Fibroblast of peridontal ligament (primary cell): ENCODE measurements at regions not wholly inside any gene's neighbourhood (a gene's known extent, or its start where the extent isn't known, plus 50 kb on each side); places are given as distances from the start of the nearest gene placed in this dataset.

Source experiments
- DNase-seq: peaks from one replicate; pipeline ENCODE4 v3.0.0-alpha.2; 2010; ENCODE audit errors: extremely low read depth

DNA sequence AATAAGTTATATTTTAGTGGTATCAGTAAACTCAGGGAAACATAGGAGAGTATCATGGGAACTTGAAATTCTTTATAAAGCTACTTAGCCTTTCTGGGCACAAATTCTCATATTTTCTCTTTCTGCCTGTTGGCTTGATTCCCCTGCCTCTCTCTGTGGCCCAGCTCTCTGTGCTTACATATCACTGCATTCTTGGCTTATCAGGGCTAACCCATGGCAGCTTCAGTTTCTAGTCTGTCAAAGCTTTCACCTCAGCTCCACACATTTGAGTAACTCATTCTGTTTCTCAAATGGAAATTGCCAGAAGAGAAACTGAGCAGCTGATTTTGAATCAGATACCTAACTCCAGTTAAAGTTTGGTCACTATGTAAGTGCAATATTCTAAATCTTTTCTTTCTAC lies 713.1 kb downstream of the DNAJB9 start:
- DNase-seq: no peak

DNA sequence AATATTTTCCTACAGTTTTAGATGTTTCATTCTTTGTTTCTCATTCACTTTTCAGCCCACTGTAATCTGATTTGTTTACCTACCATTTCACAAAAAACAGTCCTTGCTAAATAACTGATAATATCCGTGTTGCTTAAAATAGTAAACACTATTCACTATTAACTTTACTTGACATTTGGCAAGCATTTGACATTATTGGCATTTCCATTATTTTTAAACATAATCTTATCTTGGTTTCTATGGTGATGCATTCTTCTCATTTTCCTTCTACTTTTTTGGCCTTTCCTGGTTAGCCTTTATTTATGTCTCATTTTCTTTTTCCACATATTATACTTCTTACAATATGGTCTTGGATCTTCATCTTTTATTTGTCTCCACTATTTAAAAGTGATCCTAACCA lies 715.3 kb downstream of the DNAJB9 start:
- DNase-seq: no peak

DNA sequence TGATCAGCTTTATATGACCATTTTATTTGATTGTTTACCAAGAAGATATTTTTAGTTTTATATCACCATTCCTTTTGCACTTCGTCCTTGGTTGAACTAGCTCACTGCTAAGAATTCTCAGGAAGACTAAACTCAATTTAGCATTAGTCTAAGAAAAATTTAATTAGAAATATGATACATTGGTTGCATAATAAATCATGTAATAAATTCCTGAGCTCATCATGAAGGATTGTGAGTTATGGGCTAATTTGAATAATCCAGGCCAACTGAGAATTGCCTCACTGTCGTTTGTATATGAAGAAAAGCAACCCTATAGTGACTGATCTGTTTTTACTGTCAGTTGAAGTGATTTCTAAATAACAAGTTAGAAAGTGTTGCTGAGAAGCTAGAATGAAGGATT lies 725.5 kb downstream of the DNAJB9 start:
- DNase-seq: no peak

DNA sequence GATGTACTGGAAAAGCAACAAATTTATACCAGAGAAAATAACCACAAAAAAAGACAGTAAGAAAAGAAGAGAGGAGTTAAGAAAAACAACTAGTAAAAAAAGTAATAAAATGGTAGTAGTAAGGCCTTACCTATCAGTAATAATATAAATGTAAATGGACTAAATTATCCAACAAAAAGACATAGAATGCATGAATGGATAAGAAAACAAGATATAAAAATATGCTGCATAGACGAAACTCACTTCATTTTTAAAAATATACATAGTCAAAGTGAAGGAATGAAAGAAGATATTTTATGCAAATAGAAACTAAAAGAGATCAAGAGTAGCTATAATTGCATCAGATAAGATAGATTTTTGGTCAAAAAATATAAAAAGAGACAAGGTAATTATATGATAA lies 739.1 kb downstream of the DNAJB9 start:
- no peak for DNase-seq

DNA sequence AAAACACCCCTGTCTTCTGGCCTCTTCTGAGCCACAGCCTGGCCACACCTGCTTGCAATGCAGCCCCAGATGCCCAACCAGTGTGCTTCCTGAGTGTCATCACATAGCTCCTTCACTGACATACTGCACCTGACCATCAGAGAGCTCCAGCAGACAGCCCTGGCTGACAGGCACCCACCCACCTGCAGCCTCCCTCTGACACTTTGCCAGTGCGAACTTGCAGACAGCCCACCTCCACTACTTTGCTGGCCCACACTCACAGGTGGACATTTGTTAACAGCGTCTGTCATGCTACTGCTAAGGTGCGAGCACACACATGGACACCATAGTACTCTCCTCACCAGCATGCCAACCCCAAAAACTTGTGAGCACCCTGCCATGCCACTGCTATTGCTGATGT lies 740.1 kb downstream of the DNAJB9 start:
- no peak for DNase-seq

DNA sequence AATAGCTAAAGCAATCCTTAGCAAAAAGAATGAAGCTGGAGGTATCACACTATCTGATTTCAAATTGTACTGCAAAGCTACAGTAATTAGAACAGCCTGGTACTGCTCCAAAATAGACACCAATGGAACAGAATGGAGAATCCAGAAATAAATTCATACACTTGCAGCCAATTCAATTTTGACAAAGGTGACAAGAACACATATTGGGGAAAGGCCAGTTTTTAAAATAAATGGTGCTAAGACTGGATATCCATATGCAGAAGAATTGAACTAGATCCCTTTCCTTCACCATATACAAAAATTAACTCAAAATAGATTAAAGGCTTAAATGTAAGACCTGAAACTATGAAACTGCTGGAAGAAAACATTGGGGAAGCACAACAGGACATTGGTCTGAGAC lies 748.5 kb downstream of the DNAJB9 start:
- DNase-seq: no peak

DNA sequence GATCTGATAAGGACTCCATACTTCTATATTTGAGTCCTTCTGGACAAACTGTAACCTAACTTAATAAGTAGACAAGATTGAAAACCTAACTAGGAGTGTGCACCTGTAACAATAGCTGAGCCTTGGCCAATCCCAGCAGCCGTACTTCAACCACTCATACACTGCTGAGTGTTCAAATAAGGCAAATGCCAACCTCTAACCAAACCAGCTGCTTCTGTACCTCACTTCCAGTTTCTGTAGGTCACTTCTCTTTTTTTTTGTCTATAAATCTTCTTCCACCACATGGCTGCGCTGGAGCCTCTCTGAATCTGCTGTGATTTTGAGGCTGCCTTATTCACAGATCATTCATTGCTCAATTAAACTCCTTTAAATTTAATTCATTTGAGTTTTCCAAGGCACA lies 753.2 kb downstream of the DNAJB9 start:
- no peak for DNase-seq

DNA sequence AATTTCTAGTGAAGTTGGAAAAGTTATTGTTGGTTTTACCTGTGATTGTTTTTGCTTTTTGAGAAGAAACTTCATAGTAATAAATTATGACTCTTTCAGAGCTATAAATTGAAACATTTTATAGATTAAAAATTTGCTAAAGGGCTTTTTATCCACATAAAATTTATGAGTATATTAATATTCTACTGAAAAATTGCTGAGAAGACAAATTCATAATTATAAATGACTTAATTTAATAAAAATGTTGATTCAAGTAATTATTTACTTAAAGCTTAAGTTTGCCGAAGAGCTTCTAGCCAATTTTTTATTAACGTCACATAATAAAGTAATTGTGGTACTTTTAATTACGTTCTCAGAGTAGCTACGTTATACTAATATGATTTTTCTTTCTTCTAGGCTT lies 761.7 kb downstream of the DNAJB9 start:
- no peak for DNase-seq

DNA sequence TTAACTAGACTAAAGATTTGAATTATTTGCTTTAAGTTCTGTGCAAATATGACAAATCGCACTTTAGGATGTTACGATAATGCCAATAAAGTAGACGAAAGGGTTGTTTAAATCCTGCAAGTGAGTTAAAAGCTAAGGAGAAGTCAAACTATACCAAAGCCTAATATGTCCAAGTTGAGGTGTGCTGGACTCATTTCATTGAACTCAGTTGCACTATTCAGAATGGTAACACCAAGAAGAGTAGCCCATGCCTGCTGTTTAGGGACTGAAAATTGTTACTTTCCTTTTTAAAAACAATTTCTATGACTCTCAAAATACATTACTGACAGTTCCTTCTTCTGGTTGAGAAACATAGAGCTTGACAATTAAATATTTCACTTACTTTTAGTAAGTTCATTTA lies 766.3 kb downstream of the DNAJB9 start:
- DNase-seq: no peak

DNA sequence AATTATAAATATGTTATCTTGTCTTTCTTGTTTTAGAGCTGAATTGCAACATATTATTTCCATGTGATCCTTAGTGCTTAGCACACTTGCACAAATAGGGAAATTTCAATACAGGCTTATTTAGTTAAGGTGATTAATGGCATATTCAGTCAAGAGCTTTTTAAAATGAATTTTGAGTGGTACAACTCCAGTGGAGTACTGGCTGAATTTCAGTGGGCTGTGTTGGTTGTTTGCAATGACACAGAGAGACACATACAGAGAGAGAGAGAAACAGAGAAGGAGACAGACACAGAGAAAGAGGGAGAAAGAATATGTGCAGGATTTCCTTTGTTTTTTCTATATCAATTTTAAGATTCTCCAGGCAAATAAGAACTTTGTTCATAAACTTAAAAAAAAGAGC lies 766.9 kb downstream of the DNAJB9 start:
- no peak for DNase-seq

DNA sequence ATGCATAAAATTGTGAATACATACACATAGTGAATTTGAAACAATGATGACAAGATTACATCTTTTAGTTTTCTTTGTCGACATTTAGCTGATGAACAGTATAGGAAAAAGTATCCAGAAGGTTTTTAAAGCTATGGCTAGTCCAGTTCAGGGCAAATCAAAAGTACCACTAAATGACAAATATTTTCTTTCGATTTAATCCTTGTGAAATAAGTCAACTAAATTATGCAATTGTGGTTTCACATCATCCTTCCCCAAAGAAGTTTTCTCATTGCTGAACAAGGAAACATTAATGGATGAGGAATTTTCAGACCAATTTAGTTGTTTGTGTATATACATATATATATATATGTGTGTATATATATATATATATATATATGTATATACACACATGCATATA lies 774.0 kb downstream of the DNAJB9 start:
- DNase-seq: no peak

DNA sequence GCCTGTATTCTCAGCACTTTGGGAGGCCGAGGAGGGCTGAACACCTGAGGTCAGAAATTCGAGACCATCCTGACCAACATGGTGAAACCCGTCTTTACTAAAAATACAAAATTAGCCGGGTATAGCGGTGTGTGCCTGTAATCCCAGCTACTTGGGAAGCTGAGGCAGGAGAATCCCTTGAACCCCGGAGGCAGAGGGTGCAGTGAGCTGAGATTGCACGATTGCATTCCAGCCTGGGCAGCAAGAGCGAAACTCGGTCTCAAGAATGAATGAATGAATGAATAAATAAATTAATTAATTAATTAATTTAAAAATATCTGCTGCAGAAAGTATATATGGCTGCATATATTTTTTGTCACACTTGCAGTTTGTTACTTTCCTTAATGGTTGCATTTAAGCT lies 781.8 kb downstream of the DNAJB9 start:
- DNase-seq: no peak

DNA sequence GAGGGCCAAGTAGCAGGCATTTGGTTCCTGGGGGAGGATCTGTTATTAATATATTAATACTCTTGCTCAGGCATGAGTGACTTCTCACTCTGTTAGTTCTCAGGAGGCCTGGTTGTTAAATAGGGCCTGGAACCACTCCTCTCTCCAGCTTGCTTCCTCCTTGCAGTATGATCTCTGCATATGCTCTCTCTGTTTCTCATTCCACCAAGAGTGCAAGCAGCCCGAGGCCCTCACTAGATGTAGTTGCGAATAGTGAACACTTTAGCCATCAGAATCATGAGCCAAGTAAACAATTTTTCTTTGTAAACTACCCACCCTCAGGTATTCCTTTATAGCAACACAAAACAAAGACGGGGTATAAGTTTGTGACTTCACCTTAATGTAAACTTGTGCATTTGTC lies 784.3 kb downstream of the DNAJB9 start:
- no peak for DNase-seq

DNA sequence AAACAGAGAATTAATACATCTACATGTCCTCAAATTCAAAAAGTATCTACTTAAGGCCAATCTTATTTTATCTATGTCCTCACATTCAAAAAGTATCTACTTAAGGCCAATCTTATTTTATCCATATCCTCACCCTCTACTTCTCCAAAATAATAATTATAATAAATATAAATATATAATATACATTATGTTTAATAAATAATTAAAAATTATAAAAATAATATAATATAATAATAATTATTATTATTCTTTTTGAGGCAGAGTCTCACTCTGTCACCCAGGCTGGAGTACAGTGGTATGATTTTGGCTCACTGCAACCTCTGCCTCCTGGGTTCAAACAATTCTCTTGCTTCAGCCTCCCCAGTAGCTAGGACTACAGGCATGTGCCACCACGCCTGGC lies 784.9 kb downstream of the DNAJB9 start:
- DNase-seq: no peak

DNA sequence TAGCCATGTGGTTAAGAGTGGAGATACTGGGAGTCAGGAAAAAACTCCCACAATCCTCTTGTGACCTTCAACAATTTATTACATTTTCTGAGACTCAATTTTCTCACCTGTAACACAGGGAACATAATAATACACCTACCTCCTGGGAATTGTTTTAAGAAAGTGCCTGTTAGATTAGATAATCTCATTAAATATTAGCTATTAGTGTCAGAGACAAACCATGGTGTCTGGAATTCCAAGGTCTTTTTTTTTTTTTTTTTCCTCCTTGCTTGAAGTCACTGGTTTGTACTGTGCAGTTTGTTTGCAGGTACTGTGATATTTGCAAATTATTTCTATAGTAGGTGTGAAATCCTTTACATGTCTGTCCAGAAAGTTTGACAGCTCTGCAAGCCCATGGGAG lies 806.1 kb downstream of the DNAJB9 start:
- DNase-seq: no peak

DNA sequence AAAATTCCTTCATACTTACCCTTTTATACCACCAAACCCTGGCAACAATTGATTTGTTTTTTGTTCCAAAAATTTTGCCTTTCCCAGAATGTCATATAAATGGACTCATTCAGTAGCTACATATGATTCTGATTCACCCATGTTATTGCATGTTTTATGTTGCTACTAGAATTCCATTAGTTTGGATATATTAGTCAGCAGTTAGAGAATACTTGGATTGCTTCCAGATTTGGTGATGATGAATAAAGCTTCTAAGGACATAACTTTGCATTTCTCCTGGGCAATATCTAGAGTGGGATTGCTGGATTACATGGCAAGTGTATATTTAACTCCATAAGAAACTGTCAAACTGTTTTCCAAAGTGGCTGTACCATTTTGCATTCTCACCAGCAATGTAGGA lies 806.9 kb downstream of the DNAJB9 start:
- no peak for DNase-seq

DNA sequence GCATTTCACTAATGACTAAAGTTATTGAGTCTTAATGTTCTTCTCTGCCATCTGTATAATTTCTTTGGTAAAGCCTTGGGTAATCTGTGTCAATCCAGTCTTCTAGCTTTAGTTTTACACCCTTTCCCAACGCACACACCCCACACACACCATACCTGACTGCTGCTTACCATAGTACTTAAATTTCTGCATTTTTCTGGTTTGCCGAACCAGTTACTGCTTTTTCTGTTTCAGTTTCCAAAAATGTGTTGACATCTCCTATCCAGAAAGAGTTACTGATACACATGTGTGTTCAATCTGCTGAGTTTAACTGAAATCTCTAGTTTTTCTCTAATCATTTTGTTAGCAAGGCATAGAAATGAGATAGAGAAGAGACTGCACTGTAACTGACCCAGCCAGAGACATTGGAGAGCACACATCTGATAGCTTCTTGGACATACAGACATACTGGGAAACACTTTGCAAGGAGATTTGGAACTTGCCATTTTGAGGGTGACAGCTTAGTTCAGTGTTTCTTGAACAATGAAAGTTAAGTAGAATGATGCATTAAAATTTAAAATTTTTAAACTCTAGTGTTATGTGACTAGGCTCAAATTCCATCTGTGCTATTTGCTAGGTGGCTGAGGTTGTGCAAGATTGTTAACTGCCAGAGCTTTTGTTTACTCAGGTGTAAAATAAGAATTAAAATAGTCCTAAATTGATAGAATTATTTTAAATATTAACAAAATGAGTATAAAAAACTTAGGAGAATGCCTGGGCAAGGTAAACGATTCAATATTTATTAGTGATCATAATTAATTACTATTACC lies 807.6 kb downstream of the DNAJB9 start:
- no peak for DNase-seq

DNA sequence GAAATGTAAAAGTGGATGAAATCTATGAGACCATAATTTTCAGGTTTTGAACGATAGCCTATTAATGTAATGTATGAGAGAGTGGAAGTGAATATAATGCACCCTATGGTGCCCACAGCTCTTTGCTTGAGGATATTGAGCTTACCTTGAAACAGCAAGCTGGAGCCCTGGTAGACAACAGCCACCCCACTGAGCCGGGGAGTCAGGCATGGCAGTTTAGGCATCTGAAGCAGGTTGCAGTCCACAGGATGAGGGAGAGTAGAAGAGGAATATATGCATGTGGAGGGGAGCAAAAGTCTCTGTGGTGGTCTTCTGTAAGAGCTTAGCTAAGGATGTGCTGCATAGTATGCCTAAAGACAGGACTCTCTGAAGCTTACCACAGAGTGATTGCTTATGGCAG lies 817.3 kb downstream of the DNAJB9 start:
- no peak for DNase-seq

DNA sequence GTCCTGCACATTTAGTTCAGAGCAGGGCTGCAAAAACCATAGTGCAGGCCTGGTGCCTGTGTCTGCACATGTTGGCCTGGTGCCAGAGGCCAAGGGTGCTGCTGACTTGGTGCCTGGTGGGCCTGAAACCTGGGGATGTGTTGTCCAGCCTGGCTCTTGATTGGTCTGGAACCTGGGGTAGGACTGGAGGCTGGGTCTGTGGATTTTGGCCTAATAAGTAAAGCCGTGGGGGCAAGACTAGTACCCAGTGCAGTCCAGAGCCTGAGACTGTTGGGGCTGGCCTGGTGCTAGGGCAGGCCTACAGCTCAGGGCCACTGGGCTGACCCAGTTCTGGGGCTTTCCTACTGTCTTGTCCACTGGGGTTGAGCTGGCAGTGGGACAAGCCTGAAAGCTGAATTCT lies 817.9 kb downstream of the DNAJB9 start:
- no peak for DNase-seq

DNA sequence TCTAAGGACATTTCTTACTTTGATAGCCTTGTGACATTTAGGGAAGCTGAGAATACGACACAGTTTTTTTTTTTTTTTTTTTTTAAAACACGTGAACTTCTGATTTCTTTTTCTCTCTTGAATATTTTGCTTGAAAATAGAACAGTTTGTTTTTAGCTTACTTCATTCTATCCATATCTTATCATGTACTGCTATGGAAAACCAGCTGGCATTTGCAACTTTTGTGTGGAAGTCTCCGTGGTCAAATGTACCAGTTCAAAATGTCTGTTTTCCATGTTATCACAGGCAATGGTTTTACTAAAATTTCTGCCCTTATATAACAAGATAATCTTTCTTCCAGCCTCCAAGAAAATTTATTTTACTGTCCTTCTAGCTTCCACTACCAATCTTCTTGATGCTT lies 821.6 kb downstream of the DNAJB9 start:
- DNase-seq: no peak

DNA sequence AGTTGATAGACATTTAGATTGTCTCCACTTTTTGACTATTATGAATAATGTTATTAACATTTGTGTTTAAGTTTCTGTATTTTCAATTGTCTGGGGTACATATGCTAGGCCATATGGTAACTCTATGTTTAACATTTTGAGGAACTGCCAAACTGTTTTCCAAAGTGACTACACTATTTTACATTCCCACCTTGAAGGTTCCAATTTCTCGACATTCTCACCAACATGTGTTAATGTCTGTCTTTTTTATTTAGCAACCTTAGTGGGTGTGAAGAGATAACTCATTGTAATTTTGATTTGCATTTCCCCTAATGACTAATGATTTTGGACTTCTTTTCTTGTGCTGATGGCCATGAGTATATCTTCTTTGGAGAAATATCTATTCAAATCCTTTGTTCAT lies 832.4 kb downstream of the DNAJB9 start:
- DNase-seq: no peak

DNA sequence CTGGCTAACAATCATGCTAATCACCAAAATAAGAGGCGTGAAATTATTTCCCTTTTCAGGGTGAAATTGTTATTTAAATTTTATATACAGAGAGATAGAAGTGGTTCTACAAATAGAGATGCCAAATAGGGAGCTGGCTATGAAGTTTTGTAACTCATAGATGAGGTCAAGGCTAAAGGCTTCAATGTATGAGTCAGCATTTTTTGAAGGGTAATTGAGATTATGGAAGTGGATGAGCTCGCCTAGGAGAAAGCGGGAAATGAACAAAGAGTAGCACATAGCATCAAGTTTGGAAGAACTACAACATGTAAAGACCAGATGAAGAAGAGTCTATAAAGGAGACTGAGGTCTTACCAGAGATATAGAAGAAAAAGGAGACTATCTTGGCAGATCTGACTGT lies 838.1 kb downstream of the DNAJB9 start:
- DNase-seq: no peak

DNA sequence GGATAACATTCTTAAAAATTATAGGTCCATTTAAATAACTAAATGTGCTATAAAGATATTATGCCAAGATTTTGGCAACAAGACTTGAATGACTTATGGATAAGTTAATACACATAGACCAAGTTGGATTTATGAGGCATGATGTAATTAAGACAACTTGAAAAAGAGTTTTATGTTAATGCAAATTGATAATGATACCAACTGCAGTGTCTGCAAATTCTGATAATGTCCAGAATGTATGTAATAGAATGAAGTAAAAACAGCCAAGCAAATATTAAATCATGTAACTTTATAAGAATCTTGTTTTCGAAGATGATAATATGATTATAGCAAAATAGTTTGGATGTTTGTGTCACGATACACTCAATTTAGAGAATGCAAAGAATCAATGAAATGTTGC lies 868.3 kb downstream of the DNAJB9 start:
- DNase-seq: no peak

DNA sequence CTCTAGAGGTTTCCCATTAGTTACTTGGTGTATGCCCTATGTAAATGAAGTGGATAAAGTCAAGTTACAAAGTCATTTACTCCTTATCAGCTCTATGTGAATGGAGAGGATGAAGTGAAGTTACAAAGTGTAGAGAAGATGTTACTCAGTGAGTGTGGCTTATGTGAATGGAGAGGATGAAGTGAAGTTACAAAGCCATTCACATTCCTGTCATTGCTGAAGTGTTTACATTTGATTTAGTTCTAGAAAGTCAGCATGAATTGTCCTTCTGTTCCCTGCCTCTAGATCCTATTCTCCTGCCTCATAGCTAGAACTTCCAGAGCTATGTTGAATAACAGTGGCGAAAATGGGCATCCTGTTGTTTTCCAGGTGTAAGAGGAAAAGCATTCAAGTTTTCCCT lies 880.1 kb downstream of the DNAJB9 start:
- no peak for DNase-seq
